ENCODE measurements at regions not wholly inside any gene's neighbourhood (a gene's known extent, or its start where the extent isn't known, plus 50 kb on each side); places are given as distances from the start of the nearest gene placed in this dataset.
"Not testable (repeated sequence)": the region's sequence is repeated elsewhere in the genome, so short reads cannot be mapped to it uniquely, and the experiment has no call there.

DNA sequence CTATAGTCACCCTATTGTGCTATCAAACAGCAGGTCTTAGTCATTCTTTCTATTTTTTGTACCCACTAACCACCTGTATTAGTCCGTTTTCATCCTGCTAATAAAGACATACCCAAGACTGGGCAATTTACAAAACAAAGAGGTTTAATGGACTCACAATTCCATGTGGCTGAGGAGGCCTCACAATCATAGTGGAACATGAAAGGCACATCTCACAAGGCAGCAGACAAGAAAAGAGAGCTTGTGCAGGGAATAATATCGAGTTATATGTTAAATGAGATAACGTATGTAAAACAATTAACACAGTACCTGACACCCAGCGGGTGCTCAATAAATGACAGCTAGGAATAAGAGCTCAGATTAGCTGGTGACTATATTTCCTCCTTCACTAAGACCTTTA, 88.1 kb upstream of the WDR44 start:
- Histone ChIP-seq H3K4me3 (ENCODE audit: insufficient read depth, low read depth, low read length) (no peak overlapping the region), H3K27me3 (ENCODE audit: control insufficient read depth, insufficient read depth, low read length) (no peaks in the 10 kb centered on the region)

GRCh38 chrX:118259213-118259612, 86.7 kb upstream of the WDR44 start:
- H3K4me3 ChIP-seq (ENCODE audit: insufficient read depth, low read depth, low read length) = no peak overlapping the region
- no peaks in the 10 kb centered on the region for H3K36me3 ChIP-seq (replicated peaks; ENCODE audit: control insufficient read depth, insufficient read depth, low read length)
- DNase-seq = no peak
- H3K27me3 ChIP-seq (ENCODE audit: control insufficient read depth, insufficient read depth, low read length) = no peaks in the 10 kb centered on the region

More for the DNA sequence above, 88.1 kb upstream of the WDR44 start:
- no peaks in the 10 kb centered on the region for H3K36me3 ChIP-seq (replicated peaks; ENCODE audit: control insufficient read depth, insufficient read depth, low read length)
- DNase-seq = no peak

GRCh38 chrX:118261151-118261550, 84.8 kb upstream of the WDR44 start:
- no peak for DNase-seq
- Histone ChIP-seq H3K36me3 (replicated peaks; ENCODE audit: control insufficient read depth, insufficient read depth, low read length) (no peaks in the 10 kb centered on the region), H3K4me3 (ENCODE audit: insufficient read depth, low read depth, low read length) (no peak overlapping the region), H3K27me3 (ENCODE audit: control insufficient read depth, insufficient read depth, low read length) (no peaks in the 10 kb centered on the region)

- Histone ChIP-seq H3K4me3 (ENCODE audit: insufficient read depth, low read depth, low read length) (no peak overlapping the region), H3K27me3 (ENCODE audit: control insufficient read depth, insufficient read depth, low read length) (no peaks in the 10 kb centered on the region), H3K36me3 (replicated peaks; ENCODE audit: control insufficient read depth, insufficient read depth, low read length) (no peaks in the 10 kb centered on the region)
- no peak for DNase-seq
These were observed 74.1 kb upstream of the WDR44 start for GRCh38 chrX:118271775-118272174.

DNA sequence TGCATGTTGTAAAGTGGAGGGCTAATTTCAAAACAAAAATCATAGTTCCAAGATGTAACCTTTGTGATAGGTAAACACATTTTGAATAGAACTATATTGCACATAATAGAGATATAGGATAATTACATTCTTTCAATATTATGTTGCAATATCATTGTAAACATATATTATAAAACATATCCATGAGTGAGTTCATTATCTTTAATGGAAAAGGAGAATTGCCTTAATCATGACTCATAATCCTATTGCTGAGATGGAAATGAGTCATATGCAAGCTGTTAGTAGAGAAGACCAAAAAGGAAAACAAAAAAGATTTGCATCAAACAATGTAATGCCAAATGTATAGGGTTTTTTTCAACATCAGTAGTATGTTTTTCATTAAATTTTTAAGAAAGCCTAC, 73.7 kb upstream of the WDR44 start:
- H3K27me3 ChIP-seq (ENCODE audit: control insufficient read depth, insufficient read depth, low read length) = no peaks in the 10 kb centered on the region
- no peak for DNase-seq
- no peaks in the 10 kb centered on the region for H3K36me3 ChIP-seq (replicated peaks; ENCODE audit: control insufficient read depth, insufficient read depth, low read length)
- H3K4me3 ChIP-seq (ENCODE audit: insufficient read depth, low read depth, low read length) = no peak overlapping the region

- H3K36me3 ChIP-seq (replicated peaks; ENCODE audit: control insufficient read depth, insufficient read depth, low read length) = no peaks in the 10 kb centered on the region
- no peaks in the 10 kb centered on the region for H3K27me3 ChIP-seq (ENCODE audit: control insufficient read depth, insufficient read depth, low read length)
- no peak overlapping the region for H3K4me3 ChIP-seq (ENCODE audit: insufficient read depth, low read depth, low read length)
- DNase-seq = no peak
These were observed 59.7 kb upstream of the WDR44 start for GRCh38 chrX:118286066-118286762.

- H3K27me3 ChIP-seq (ENCODE audit: control insufficient read depth, insufficient read depth, low read length); H3K36me3 ChIP-seq (replicated peaks; ENCODE audit: control insufficient read depth, insufficient read depth, low read length); DNase-seq; H3K4me3 ChIP-seq (ENCODE audit: insufficient read depth, low read depth, low read length): not testable (repeated sequence)
These were observed 50.1 kb upstream of the WDR44 start for GRCh38 chrX:118295818-118296217.
